HG02571 (cell line): ENCODE measurements at regions not wholly inside any gene's neighbourhood (a gene's known extent, or its start where the extent isn't known, plus 50 kb on each side); places are given as distances from the start of the nearest gene placed in this dataset.
"Not testable (repeated sequence)": the region's sequence is repeated elsewhere in the genome, so short reads cannot be mapped to it uniquely, and the experiment has no call there.

ENCODE experiments used
- ATAC-seq: cut with Tn5 transposase; IDR thresholded peaks from one replicate; pipeline ENCODE4 v1.9.1; 2021; ENCODE audit warnings: mild to moderate bottlenecking, moderate library complexity; ENCODE audit not compliant: unreplicated experiment

GRCh38 chr3:35413483-35413882 lies 225.8 kb upstream of the ARPP21 start:
- ATAC-seq: no peak

DNA sequence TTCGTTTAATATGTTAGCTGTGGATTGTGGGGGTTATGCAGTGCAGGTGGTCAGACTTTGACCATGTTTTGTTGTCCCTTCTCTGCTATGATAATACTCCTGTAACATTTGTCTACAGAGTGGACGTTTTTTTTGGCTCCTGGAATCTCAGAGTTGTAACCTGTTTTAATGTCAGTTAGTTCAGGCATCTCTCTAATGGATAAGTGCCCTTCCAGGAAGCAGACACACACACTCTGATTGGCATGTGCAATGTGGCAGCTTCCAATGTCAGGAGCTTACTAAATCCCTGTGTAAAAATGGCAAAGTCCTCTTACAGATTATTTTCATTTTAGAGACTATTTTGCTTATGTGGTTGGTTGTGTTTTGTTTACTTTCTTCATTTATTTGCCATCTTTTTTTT lies 222.2 kb upstream of the ARPP21 start:
- no peak for ATAC-seq

GRCh38 chr3:35422101-35422500 lies 217.2 kb upstream of the ARPP21 start:
- ATAC-seq: no peak

DNA sequence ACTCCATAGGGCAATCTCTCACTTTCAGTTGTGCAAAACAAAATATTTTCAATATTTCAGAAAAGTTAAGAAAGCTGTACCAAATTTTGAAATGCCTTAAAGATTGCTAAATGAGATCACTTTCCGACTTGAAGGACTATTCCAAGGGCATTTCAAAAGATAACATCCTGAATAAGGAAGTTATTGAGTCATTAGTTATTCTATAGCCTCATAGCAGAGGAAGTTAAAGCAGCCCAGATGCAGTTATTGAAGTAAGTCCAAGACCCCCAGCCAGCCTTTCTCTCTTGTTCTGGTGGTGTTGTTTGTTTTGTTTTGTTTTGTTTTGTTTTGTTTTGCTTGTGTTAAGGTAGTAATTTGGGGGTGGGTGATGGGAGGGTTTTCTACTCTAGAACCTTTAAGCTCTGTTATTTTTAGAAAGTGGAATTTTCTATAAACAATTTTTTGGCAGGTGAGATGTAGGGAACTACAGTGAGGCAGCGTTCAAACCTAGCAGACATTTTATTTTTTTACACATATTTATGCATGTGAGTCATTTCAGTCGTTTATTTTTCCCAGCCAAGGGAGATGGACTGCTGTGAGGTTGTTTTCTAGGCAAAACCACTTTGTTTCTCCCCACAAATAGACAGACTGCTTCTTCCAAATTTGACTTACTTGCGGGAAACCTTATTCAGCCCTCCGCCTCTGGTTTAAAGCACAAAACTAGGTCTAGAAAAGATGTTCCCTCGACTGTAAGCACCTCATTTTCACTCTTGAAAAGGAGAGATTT lies 216.3 kb upstream of the ARPP21 start:
- ATAC-seq: no peak

DNA sequence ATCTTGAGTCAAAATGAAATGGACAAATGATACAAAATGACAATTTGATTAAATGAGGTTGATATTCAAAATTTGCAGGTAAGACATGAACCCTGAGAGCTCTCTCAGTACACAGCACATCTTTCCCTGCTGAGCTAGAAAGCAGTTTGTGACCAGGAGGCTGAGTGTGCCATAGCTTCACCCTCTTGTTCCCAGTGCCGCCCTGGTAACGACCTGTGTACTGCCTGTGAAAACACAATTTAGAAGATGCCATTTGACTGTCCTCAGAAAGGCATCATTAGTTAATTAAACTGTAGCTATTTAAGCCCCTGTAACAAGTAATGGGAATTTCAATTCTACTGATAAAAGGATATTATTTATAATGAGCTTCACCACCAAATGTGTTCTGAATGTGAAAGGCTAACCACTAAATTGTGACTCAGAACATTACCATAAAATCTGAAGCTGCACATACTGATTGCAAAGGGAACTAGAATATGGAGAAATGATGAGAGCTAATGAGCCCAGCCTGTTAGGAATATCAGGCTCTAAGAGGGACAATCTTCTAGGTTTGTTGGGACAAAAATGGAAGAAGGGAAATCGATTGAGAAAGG lies 212.9 kb upstream of the ARPP21 start:
- ATAC-seq: no peak

- ATAC-seq: no peak
Measured at GRCh38 chr3:35437381-35437780, 201.9 kb upstream of the ARPP21 start.

- no peak for ATAC-seq
Measured at GRCh38 chr3:35438101-35438500, 201.2 kb upstream of the ARPP21 start.

DNA sequence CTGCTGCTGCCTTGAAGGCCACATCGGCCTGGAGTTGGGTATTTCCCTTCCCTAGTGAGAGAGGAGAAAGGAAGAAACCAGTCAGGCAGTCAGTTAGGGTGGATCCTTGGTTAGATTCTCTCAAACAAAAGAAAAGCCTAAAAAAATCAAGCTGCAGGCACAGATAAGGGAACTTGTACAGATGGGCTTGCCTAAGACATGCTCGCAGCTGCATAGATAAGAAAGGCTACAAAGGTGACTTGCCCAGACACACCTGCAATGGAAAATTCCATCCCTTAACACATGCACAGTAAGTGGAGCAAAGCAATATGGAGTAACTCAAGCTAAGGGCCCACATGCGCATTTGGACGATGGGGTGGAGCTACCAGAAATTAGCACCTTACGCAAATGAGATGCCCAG lies 199.7 kb upstream of the ARPP21 start:
- no peak for ATAC-seq

DNA sequence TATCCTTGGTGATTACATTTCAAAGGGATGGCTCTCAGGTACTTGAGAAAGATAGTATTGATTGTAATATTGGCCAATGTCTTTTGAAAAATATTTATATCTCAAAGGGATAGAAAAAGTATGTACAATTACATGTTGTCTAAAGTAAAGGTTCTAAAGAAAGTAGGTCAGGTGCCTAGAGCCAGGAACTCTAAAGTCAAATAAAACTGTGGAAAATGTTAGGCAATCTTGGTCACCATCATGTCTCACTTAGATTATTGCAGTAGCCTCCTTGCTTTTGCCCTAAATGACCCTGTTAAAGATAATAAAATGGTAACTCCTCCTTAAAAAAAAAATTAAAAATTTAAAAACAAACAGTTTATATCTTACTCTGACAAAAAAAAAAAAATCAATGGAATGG lies 198.5 kb upstream of the ARPP21 start:
- no peak for ATAC-seq

- no peak for ATAC-seq
Measured at GRCh38 chr3:35446896-35447295, 192.4 kb upstream of the ARPP21 start.

DNA sequence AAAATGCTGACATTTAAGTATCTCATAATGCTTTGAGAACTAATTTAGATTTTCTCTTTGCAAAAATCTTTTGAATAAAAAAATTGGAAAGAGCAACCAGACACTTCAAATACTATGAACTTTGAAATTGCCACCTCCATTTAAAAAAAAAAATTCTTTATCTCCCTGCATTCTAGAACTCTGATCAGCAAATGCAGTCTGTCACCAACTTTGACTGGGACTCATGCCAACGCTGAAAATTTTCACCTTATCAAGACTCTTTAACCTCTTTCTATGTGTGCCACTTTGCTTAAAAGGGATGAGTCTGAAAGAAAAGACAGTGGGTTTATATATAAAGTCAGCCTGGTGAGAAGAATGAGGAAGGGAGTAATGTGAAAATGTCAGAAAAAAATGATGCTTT lies 191.2 kb upstream of the ARPP21 start:
- no peak for ATAC-seq

- no peak for ATAC-seq
Measured at GRCh38 chr3:35448681-35449080, 190.6 kb upstream of the ARPP21 start.

DNA sequence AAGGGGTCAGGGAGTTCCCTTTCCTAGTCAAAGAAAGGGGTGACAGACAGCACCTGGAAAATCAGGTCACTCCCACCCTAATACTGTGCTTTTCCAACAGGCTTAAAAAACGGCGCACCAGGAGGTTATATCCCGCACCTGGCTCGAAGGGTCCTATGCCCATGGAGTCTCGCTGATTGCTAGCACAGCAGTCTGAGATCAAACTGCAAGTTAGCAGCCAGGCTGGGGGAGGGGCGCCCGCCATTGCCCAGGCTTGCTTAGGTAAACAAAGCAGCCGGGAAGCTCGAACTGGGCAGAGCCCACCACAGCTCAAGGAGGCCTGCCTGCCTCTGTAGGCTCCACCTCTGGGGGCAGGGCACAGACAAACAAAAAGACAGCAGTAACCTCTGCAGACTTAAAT lies 184.5 kb upstream of the ARPP21 start:
- not testable (repeated sequence) for ATAC-seq

DNA sequence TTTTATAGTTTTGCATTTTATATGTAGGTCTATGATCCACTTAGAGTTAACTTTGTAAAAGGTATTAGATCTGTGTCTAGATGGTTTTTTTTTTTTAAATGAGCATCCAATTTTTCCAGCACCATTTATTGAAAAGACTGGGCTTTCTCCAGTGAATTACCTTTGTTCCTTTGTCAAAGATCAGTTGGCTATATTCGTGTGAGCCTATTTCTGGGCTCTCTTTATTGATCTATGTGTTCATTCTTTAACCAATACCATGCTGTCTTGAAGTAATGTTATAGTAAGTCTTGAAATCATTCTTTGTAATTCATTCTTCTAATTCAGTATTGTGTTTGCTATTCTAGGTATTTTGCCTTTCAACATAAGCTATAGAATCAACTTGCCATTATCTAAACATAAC lies 165.4 kb upstream of the ARPP21 start:
- ATAC-seq: no peak

DNA sequence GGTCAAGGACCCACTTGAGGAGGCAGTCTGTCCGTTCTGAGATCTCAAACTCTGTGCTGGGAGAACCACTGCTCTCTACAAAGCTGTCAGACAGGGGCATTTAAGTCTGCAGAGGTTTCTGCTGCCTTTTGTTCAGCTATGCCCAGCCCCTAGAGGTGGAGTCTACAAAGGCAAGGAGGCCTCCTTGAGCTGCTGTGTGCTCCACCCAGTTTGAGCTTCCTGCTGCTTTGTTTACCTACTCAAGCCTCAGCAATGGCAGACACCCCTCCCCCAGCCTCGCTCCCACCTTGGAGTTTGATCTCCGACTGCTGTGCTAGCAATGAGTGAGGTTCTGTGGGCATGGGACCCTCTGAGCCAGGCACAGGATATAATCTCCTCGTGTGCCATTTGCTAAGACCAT lies 156.8 kb upstream of the ARPP21 start:
- not testable (repeated sequence) for ATAC-seq

DNA sequence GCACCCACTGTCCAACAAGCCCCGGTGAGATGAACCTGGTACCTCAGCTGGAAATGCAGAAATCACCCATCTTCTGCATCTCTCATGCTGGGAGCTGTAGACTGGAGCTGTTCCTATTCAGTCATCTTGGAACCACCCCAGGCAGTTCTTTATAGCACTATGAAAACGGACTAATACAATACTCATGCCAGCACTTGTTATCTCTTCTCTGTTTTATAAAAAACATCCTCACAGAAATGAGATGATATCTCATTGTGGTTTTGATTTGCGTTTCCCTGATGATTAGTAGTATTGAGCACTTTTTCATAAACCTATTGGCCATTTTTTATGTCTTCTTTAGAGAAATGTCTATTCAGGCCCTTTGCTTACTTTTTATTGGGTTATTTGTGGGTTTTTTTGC lies 156.2 kb upstream of the ARPP21 start:
- no peak for ATAC-seq

- no peak for ATAC-seq
Measured at GRCh38 chr3:35484929-35485530, 154.3 kb upstream of the ARPP21 start.

DNA sequence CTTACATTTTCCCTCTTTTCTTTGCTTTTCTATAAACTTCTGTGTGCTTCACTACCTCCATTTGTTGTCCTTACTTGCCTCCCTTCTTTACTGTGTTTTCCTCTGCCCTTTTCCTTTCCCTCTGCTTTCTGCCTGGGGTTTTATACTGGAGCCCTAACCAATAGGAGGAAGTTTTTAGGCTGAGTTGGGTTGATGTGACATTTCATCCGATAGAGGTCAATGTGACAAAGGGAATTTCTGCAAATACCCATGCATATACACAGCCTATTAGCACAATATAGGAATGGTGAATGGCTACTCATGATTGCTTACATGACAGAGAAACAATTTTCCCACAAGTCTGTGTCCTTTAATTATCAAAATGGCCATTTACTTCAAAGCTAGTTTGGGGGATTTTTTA lies 153.0 kb upstream of the ARPP21 start:
- no peak for ATAC-seq

DNA sequence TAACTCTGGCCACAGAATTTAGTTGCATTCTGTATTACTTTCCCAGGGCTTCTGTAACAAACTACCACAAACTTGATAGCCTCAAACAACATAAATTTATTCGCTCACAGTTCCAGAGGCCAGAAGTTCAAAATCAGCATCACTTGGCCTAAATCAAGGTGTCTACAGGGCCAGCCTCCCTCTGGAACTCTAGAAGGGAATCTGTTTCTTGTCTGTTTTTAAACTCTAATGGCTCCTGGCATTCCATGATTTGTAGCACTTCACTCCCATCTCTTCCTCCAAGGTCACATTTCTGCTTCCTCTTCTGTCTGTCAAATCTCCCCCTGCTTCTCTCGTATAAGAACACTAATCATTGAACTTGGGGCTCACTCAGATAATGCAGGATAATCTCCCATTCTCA lies 151.9 kb upstream of the ARPP21 start:
- no peak for ATAC-seq

DNA sequence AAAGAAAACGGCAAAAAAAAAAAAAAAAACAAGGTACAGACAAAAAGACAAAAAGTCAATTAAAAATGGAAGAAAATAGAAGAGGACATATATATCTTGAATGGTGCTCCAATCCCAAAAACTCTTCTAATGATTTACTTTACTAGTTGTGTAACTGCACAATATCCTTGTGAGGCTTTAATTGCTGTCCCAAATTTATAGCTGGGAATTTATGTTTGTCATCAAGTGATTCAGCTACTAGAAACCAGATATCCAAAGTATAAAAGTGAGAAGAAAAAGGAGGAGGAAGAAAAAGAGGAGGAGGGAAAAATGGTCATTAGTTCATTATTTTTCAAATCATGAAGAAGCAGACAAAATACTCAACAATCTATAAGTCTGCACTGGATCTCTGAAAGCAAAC lies 150.8 kb upstream of the ARPP21 start:
- ATAC-seq: no peak

- no peak for ATAC-seq
Measured at GRCh38 chr3:35492841-35493240, 146.5 kb upstream of the ARPP21 start.

DNA sequence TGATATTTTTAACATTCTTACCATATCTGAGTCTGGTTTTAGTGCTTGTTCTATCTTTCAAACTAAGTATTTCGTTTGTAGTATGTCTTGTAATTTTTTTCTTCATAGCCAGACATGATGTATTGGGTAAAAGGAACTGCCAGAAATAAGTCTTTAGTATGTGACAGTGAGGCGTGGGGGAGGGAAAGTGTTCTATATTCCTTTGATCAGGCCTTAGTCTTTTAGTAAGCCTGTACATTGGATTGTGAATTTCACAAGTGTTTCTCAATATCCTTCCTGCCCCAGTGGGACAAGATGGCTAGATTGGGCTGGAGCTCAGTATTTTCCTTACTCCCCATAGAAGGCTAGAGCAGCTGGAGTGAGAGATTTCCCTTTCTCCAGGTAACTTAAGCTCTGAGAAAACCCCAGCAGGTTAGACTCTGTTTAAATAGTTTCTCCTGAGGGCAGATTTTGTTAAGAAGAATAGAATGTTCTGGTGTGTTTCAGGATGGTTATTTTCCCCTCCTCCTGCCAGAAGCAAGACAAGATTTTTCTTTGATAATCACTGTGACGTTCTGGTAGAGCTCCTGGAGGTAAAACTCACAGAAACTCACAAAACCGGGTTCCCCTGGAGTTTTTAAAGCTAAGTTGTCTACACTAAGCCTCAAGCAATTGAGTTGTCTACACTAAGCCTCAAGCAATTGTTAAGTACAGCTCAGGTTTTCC lies 140.7 kb upstream of the ARPP21 start:
- no peak for ATAC-seq
